ENCODE measurements at regions not wholly inside any gene's neighbourhood (a gene's known extent, or its start where the extent isn't known, plus 50 kb on each side); places are given as distances from the start of the nearest gene placed in this dataset.

DNA sequence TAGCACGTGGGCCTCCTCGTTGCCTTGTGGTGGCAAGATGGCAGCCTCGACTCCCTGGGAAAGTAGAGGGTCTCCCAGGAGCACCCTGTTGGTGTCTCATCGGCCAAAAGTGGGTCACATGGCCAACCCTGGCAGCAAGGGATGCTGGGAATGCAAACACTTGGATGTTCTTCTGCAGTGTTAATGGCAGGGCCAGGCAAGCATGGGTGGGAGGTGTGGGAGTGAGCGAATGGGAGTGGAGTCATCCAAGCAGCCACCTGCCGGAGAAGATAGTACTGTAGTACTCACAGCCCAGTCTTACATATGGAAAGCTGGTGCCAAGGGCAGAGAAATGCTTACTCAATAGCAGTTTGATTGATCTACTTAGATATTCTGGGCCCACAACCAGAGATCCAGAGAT, 122.2 kb downstream of the INHBB start:
- no peak for TF ChIP-seq POLR2A (IDR thresholded peaks at IDR 0.05)
- Histone ChIP-seq H3K27ac (no peak overlapping the region), H3K9me3 (peaks cover 0 to 8% (median 5%) of the 10 kb centered on the region in 3 donors), H3K4me3 (no peak overlapping the region), H3K4me1 (peaks cover 0 to 57% (median 23%) of the 10 kb centered on the region in 3 donors), H3K36me3 (no peaks in the 10 kb centered on the region), H3K27me3 (peaks cover 0 to 79% (median 0%) of the 10 kb centered on the region in 4 donors)
- intact Hi-C loops (cut with DNase I), result no loop called here
- no peak for DNase-seq
- 86 to 89% methylated on average over 3 of the region's 6 CpGs for WGBS, 2 donors

DNA sequence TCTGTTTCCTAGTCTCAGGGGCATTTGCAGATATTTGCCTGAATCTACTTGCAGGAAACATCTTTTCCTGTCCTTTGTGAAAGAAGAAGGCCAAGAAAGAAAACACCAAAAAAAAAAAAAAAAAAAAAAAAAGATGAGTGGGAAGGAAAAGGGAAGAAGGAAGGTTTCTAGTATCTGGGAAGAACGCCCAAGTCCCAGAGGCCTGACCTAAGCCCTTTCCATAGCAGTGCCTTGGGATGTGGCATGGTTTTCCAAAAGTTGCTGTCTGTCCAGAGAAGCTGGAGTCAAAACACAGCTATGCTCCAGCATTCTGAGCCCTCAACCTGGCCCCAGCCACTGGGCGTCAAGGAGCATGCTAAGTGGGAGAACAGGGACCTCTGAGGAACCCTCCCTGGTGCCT, 123.5 kb downstream of the INHBB start:
- H3K27ac ChIP-seq, result peak overlapping the region in 3 of 4 donors; percentile 80 to 86 (median 85)
- H3K36me3 ChIP-seq, result no peaks in the 10 kb centered on the region
- no peak for DNase-seq
- peaks cover 0 to 8% (median 5%) of the 10 kb centered on the region in 3 donors for H3K9me3 ChIP-seq
- TF ChIP-seq, protein P1, sequence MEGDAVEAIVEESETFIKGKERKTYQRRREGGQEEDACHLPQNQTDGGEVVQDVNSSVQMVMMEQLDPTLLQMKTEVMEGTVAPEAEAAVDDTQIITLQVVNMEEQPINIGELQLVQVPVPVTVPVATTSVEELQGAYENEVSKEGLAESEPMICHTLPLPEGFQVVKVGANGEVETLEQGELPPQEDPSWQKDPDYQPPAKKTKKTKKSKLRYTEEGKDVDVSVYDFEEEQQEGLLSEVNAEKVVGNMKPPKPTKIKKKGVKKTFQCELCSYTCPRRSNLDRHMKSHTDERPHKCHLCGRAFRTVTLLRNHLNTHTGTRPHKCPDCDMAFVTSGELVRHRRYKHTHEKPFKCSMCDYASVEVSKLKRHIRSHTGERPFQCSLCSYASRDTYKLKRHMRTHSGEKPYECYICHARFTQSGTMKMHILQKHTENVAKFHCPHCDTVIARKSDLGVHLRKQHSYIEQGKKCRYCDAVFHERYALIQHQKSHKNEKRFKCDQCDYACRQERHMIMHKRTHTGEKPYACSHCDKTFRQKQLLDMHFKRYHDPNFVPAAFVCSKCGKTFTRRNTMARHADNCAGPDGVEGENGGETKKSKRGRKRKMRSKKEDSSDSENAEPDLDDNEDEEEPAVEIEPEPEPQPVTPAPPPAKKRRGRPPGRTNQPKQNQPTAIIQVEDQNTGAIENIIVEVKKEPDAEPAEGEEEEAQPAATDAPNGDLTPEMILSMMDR (IDR thresholded peaks at IDR 0.05), result no peak
- intact Hi-C loops (cut with DNase I), result no loop called here
- H3K4me1 ChIP-seq, result peaks cover 0 to 70% (median 29%) of the 10 kb centered on the region in 3 donors
- WGBS, 2 donors, result 58 to 73% methylated on average over 1 to 2 of the region's 2 CpGs
- peaks cover 0 to 68% (median 0%) of the 10 kb centered on the region in 4 donors for H3K27me3 ChIP-seq
- H3K4me3 ChIP-seq, result no peak overlapping the region

- intact Hi-C loops (cut with DNase I), result no loop called here
- H3K27me3 ChIP-seq, result peaks cover 0 to 62% (median 0%) of the 10 kb centered on the region in 4 donors
- peak overlapping the region; percentile 37 to 86 (median 82) for H3K27ac ChIP-seq
- H3K36me3 ChIP-seq, result no peaks in the 10 kb centered on the region
- H3K4me3 ChIP-seq, result no peak overlapping the region
- 29 to 39% methylated on average over 10 to 14 of the region's 14 CpGs for WGBS, 2 donors
- H3K9me3 ChIP-seq, result peaks cover 0 to 8% (median 5%) of the 10 kb centered on the region in 3 donors
- peaks cover 0 to 72% (median 30%) of the 10 kb centered on the region in 3 donors for H3K4me1 ChIP-seq
- TF ChIP-seq, protein P1 (IDR thresholded peaks at IDR 0.05), result no peak
- no peak for TF ChIP-seq POLR2A (IDR thresholded peaks at IDR 0.05)
- DNase-seq, result no peak
These were observed 124.4 kb downstream of the INHBB start for GRCh38 chr2:120470041-120470965.

- Histone ChIP-seq H3K27me3 (peaks cover 0 to 62% (median 0%) of the 10 kb centered on the region in 4 donors), H3K27ac (peak overlapping the region in 3 of 4 donors; percentile 37 to 86 (median 85)), H3K9me3 (peaks cover 0 to 8% (median 5%) of the 10 kb centered on the region in 3 donors), H3K4me3 (no peak overlapping the region), H3K4me1 (peaks cover 0 to 64% (median 29%) of the 10 kb centered on the region in 3 donors), H3K36me3 (no peaks in the 10 kb centered on the region)
- intact Hi-C loops (cut with DNase I), result no loop called here
- no peak for DNase-seq
- 47 to 84% methylated on average over 1 to 5 of the region's 5 CpGs for WGBS, 2 donors
- TF ChIP-seq, protein P1 (IDR thresholded peaks at IDR 0.05), result no peak
- TF ChIP-seq POLR2A (IDR thresholded peaks at IDR 0.05), result no peak
These were observed 125.2 kb downstream of the INHBB start for GRCh38 chr2:120471166-120471565.

GRCh38 chr2:120472031-120472430, 126.1 kb downstream of the INHBB start:
- H3K27ac ChIP-seq, result peak overlapping the region in 1 of 4 donors; percentile 86

More at GRCh38 chr2:120472031-120472430, 126.1 kb downstream of the INHBB start:
- intact Hi-C loops (cut with DNase I), result no loop called here
- Histone ChIP-seq H3K4me3 (no peak overlapping the region), H3K36me3 (no peaks in the 10 kb centered on the region), H3K4me1 (peaks cover 0 to 58% (median 27%) of the 10 kb centered on the region in 3 donors), H3K27me3 (peaks cover 0 to 65% (median 0%) of the 10 kb centered on the region in 4 donors), H3K9me3 (peaks cover 0 to 8% (median 5%) of the 10 kb centered on the region in 3 donors)
- 36 to 59% methylated on average over 2 of the region's 2 CpGs for WGBS, 2 donors
- TF ChIP-seq, protein P1 (IDR thresholded peaks at IDR 0.05), result no peak
- no peak for TF ChIP-seq POLR2A (IDR thresholded peaks at IDR 0.05)
- DNase-seq, result no peak

All from esophagus squamous epithelium (tissue), 5 donors.